ENCODE measurements at regions not wholly inside any gene's neighbourhood (a gene's known extent, or its start where the extent isn't known, plus 50 kb on each side); places are given as distances from the start of the nearest gene placed in this dataset.

DNA sequence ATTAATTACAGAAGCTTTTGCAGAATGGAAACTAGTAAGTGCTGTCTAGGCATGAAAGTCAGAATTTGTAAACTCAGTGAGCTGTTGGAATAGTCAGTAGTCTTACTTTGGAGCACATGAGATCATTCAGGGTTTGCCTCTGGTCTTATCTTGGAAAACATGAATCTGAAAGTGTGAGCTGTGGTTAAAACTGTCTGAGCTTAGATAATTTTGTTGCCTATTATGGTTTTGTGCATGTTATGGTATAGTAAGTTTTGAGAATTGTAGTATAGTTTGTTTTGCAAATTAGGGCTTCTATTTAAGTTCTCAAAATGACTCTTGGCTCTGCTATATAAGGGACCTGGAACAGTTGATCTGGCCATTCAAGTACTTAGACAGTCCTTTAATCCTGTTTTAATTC, 53.7 kb upstream of the TRPC4 start:
- TF ChIP-seq, protein P1, sequence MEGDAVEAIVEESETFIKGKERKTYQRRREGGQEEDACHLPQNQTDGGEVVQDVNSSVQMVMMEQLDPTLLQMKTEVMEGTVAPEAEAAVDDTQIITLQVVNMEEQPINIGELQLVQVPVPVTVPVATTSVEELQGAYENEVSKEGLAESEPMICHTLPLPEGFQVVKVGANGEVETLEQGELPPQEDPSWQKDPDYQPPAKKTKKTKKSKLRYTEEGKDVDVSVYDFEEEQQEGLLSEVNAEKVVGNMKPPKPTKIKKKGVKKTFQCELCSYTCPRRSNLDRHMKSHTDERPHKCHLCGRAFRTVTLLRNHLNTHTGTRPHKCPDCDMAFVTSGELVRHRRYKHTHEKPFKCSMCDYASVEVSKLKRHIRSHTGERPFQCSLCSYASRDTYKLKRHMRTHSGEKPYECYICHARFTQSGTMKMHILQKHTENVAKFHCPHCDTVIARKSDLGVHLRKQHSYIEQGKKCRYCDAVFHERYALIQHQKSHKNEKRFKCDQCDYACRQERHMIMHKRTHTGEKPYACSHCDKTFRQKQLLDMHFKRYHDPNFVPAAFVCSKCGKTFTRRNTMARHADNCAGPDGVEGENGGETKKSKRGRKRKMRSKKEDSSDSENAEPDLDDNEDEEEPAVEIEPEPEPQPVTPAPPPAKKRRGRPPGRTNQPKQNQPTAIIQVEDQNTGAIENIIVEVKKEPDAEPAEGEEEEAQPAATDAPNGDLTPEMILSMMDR (IDR thresholded peaks at IDR 0.05): no peak
- TF ChIP-seq POLR2A (IDR thresholded peaks at IDR 0.05): no peak
